Fibroblast of lung (primary cell): ENCODE measurements at regions not wholly inside any gene's neighbourhood (a gene's known extent, or its start where the extent isn't known, plus 50 kb on each side); places are given as distances from the start of the nearest gene placed in this dataset.
"Not testable (repeated sequence)": the region's sequence is repeated elsewhere in the genome, so short reads cannot be mapped to it uniquely, and the experiment has no call there.

Experiments used
- DNase-seq, 2 donors: peaks; one replicate each; pipeline versions ENCODE4 v3.0.0 to v3.0.0-alpha.2; 2010; ENCODE audit warnings: low read depth in 2 of 2
- H2AFZ ChIP-seq: 2 replicates; pipeline ENCODE4 v1.5.1; 2012; ENCODE audit warnings: low read length, control low read depth, inconsistent platforms
- H3K27ac ChIP-seq: 2 replicates; pipeline ENCODE4 v1.5.1; 2011; ENCODE audit warnings: low read length, control low read depth; ENCODE audit not compliant: insufficient read depth
- H3K27me3 ChIP-seq: 2 replicates; pipeline ENCODE4 v1.5.1; 2011; ENCODE audit warnings: mild to moderate bottlenecking, low read length; ENCODE audit not compliant: control insufficient read depth, insufficient read depth
- H3K36me3 ChIP-seq: 2 replicates; pipeline ENCODE4 v1.5.1; 2011; ENCODE audit warnings: low read length; ENCODE audit not compliant: control insufficient read depth, insufficient read depth
- H3K4me1 ChIP-seq: 2 replicates; pipeline ENCODE4 v1.5.1; 2011; ENCODE audit warnings: low read length; ENCODE audit not compliant: control insufficient read depth, insufficient read depth; ENCODE audit errors: extremely low read depth
- H3K4me2 ChIP-seq: 2 replicates; pipeline ENCODE4 v1.5.1; 2011; ENCODE audit warnings: low read length, control low read depth; ENCODE audit not compliant: insufficient read depth; ENCODE audit errors: extremely low read depth
- H3K4me3 ChIP-seq, 4 experiments: fragments of 200-600 bp in 1 of 4; sonication (generic) in 1 of 4; replicated peaks in 1 of 4; 2 replicates each; pipeline ENCODE4 v1.5.1; 2011 to 2016; ENCODE audit warnings: low read length in 4 of 4, low read depth in 3 of 4, mild to moderate bottlenecking in 3 of 4, control low read depth in 2 of 4, inconsistent platforms in 1 of 4, mixed read lengths in 1 of 4; ENCODE audit not compliant: insufficient read depth in 1 of 4; ENCODE audit errors: control extremely low read depth in 1 of 4
- H3K79me2 ChIP-seq: 2 replicates; pipeline ENCODE4 v1.5.1; 2012; ENCODE audit warnings: mild to moderate bottlenecking, low read length, inconsistent platforms; ENCODE audit not compliant: control insufficient read depth, insufficient read depth
- H3K9ac ChIP-seq: 2 replicates; pipeline ENCODE4 v1.5.1; 2011; ENCODE audit warnings: mild to moderate bottlenecking, low read length, control low read depth; ENCODE audit not compliant: insufficient read depth
- H3K9me3 ChIP-seq: 2 replicates; pipeline ENCODE4 v1.5.1; 2012; ENCODE audit warnings: low read depth, low read length; ENCODE audit not compliant: control insufficient read depth, insufficient read depth
- H4K20me1 ChIP-seq: 2 replicates; pipeline ENCODE4 v1.5.1; 2011; ENCODE audit warnings: low read length; ENCODE audit not compliant: control insufficient read depth, insufficient read depth; ENCODE audit errors: extremely low read depth
- EZH2 ChIP-seq: IDR thresholded peaks from 2 replicates; pipeline ENCODE4 v1.5.1; 2012; ENCODE audit warnings: low read length, control low read depth, mild to moderate bottlenecking; ENCODE audit errors: missing control alignments
- TF ChIP-seq, protein P1 (sequence below), 2 donors: IDR thresholded peaks in 1 of 2; conservative IDR thresholded peaks in 1 of 2; 1 replicate in 1 of 2; 2 replicates in 1 of 2; pipeline ENCODE4 v1.5.1; 2011 to 2012; ENCODE audit warnings: low read length in 2 of 2, control low read depth in 1 of 2, inconsistent platforms in 1 of 2, low read depth in 1 of 2, mild to moderate bottlenecking in 1 of 2

DNA sequence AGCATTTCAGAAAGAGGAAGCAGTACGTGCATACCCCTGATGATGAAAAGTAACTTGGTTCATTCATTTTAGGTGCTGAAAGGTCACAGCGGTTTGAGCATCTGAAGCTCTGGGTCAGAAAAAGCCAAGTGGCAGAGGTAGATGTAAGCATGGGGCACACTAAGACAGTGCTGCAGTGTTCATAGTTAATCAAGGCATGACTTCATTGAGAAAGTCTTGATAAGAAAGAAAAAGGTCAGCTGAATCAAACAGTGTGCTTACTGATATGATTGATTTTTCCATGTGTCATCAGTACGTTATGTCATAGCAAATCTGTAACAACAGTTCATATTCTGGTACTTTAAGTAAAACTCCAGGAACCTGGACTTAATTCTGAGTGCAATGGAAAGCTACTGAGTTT is 107.7 kb upstream of the PCLO start:
- Histone ChIP-seq H4K20me1 (no peaks in the 10 kb centered on the region), H3K9me3 (no peaks in the 10 kb centered on the region), H3K4me3 (no peak overlapping the region), H3K27me3 (no peaks in the 10 kb centered on the region), H3K9ac (no peak overlapping the region), H3K36me3 (no peaks in the 10 kb centered on the region), H3K4me1 (no peaks in the 10 kb centered on the region), H3K79me2 (no peaks in the 10 kb centered on the region), H2AFZ (no peak overlapping the region), H3K4me2 (no peak overlapping the region), H3K27ac (no peak overlapping the region)
- TF ChIP-seq EZH2, result no peak
- TF ChIP-seq, protein P1, sequence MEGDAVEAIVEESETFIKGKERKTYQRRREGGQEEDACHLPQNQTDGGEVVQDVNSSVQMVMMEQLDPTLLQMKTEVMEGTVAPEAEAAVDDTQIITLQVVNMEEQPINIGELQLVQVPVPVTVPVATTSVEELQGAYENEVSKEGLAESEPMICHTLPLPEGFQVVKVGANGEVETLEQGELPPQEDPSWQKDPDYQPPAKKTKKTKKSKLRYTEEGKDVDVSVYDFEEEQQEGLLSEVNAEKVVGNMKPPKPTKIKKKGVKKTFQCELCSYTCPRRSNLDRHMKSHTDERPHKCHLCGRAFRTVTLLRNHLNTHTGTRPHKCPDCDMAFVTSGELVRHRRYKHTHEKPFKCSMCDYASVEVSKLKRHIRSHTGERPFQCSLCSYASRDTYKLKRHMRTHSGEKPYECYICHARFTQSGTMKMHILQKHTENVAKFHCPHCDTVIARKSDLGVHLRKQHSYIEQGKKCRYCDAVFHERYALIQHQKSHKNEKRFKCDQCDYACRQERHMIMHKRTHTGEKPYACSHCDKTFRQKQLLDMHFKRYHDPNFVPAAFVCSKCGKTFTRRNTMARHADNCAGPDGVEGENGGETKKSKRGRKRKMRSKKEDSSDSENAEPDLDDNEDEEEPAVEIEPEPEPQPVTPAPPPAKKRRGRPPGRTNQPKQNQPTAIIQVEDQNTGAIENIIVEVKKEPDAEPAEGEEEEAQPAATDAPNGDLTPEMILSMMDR (conservative IDR thresholded peaks at IDR 0.05 in 1 of 2, IDR thresholded peaks at IDR 0.05 in 1 of 2; ENCODE audit: low read depth in 1 of 2, low read length in 2 of 2), result no peak
- no peak for DNase-seq

DNA sequence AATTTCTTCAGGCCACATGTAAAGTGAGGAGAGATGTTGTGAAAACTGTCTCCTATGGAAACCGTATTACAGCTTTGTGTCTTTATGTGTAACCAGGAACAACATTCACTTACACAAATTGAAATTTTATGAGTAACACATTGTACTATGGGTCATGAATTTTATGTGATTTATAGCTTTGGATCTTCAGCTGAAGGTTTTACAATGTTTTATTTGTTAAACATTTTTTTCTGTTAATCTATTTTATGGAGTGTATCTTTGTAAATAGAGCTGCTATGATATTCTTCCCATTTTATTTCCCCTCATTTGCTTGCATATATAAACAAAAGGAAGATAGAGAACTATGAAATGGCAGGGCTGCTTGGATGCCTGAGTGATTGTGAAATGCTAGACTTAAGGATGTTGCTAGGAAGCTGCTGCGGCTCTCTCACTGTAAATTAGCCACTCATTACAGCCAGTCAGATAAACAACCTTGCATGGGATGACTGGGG is 104.5 kb upstream of the PCLO start:
- Histone ChIP-seq H3K4me1 (no peaks in the 10 kb centered on the region), H3K27ac (no peak overlapping the region), H3K4me3 (no peak overlapping the region), H3K36me3 (no peaks in the 10 kb centered on the region), H3K9me3 (no peaks in the 10 kb centered on the region), H3K4me2 (no peak overlapping the region), H3K27me3 (no peaks in the 10 kb centered on the region), H2AFZ (no peak overlapping the region), H4K20me1 (no peaks in the 10 kb centered on the region), H3K9ac (no peak overlapping the region), H3K79me2 (no peaks in the 10 kb centered on the region)
- no peak for TF ChIP-seq EZH2
- TF ChIP-seq, protein P1 (conservative IDR thresholded peaks at IDR 0.05 in 1 of 2, IDR thresholded peaks at IDR 0.05 in 1 of 2; ENCODE audit: low read depth in 1 of 2, low read length in 2 of 2), result no peak
- peak; percentile 29 to 65 for DNase-seq

DNA sequence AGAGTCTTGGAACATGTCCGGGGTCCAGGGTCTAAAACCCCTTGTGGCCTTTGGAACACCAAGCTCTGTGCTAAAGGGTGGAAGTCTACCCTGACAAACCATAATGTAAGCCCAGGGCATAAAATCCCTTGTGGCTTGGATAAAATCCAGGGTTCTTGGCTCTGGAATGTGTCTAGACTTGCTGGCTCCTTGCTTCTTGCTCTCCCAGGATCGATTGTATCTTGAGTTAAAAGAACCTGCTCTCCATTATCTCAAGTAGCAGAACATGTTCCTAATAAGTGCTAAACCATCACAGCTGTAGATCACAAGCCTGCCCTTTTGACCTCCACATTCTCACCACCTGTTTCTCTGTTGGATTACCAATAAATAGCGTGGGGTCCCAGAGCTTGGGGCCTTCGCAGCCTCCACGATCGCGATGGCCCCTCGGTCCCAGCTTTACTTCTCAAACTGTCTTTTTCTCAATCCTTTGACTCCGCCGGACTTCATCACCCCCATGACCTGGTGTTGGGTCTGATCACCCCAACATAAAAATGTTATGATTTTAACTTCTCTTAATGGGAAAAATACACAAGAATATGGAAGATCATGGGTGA is 100.9 kb upstream of the PCLO start:
- H4K20me1 ChIP-seq, H3K4me1 ChIP-seq, H3K9ac ChIP-seq, H3K27ac ChIP-seq, H3K79me2 ChIP-seq, H3K4me3 ChIP-seq, H3K9me3 ChIP-seq, H3K27me3 ChIP-seq, H3K36me3 ChIP-seq, H3K4me2 ChIP-seq, H2AFZ ChIP-seq: not testable (repeated sequence)
- DNase-seq, result peak; percentile 14 to 53
